WTC11 (cell line): ENCODE measurements at regions not wholly inside any gene's neighbourhood (a gene's known extent, or its start where the extent isn't known, plus 50 kb on each side); places are given as distances from the start of the nearest gene placed in this dataset.

ENCODE experiments used
- ATF2 ChIP-seq: sonication (generic); formaldehyde crosslinking; IDR thresholded peaks from 2 replicates; pipeline ENCODE4 v1.8.1; 2022; ENCODE audit warnings: low read depth, missing genetic modification reagents, borderline replicate concordance
- CTCF ChIP-seq: fragments of 200-600 bp; IDR thresholded peaks from 2 replicates; pipeline ENCODE4 v1.8.0; 2022; ENCODE audit warnings: antibody characterized with exemption
- MLX ChIP-seq: sonication (generic); formaldehyde crosslinking; IDR thresholded peaks from 2 replicates; pipeline ENCODE4 v1.8.1; 2023; ENCODE audit warnings: mild to moderate bottlenecking, missing genetic modification reagents, moderate library complexity
- ZSCAN18 ChIP-seq: fragments of 250-450 bp; sonication (Bioruptor Pico); IDR thresholded peaks from 2 replicates; pipeline ENCODE4 v2.1.2; 2022; ENCODE audit warnings: mild to moderate bottlenecking, moderate library complexity

GRCh38 chr7:88455696-88456095 is 149.0 kb upstream of the STEAP4 start:
- TF ChIP-seq CTCF (no peak), MLX (no peak), ATF2 (CRISPR knock-in tag) (no peak), ZSCAN18 (CRISPR knock-in tag) (no peak)
